Kidney epithelial cell (primary cell): ENCODE measurements at regions not wholly inside any gene's neighbourhood (a gene's known extent, or its start where the extent isn't known, plus 50 kb on each side); places are given as distances from the start of the nearest gene placed in this dataset.

Experiments
- DNase-seq: peaks from one replicate; pipeline ENCODE4 v3.0.0-alpha.2; 2010; ENCODE audit warnings: low read depth
- H3K27me3 ChIP-seq: 2 replicates; pipeline ENCODE4 v1.6.0; 2011; ENCODE audit warnings: low read length; ENCODE audit not compliant: control insufficient read depth, insufficient read depth
- H3K36me3 ChIP-seq: 2 replicates; pipeline ENCODE4 v1.5.1; 2011; ENCODE audit warnings: low read length; ENCODE audit not compliant: control insufficient read depth, insufficient read depth
- H3K4me3 ChIP-seq: 2 replicates; pipeline ENCODE4 v1.5.1; 2011; ENCODE audit warnings: low read depth, mild to moderate bottlenecking, control low read depth, low read length
- CTCF ChIP-seq: IDR thresholded peaks from 2 replicates; pipeline ENCODE4 v1.5.1; 2011; ENCODE audit warnings: mild to moderate bottlenecking, moderate library complexity, low read length, control low read depth, inconsistent platforms; ENCODE audit not compliant: insufficient read depth, poor library complexity, severe bottlenecking

- TF ChIP-seq CTCF = no peak
Observed at GRCh38 chr2:19609266-19609665, 250.8 kb upstream of the OSR1 start.

GRCh38 chr2:19607931-19608771 is 249.7 kb upstream of the OSR1 start:
- DNase-seq = peak; percentile 61
- H3K4me3 ChIP-seq = no peak overlapping the region
- TF ChIP-seq CTCF = no peak
- H3K27me3 ChIP-seq = no peaks in the 10 kb centered on the region
- H3K36me3 ChIP-seq = no peaks in the 10 kb centered on the region

More at GRCh38 chr2:19609266-19609665, 250.8 kb upstream of the OSR1 start:
- no peaks in the 10 kb centered on the region for H3K36me3 ChIP-seq
- H3K27me3 ChIP-seq = no peaks in the 10 kb centered on the region
- no peak overlapping the region for H3K4me3 ChIP-seq
- DNase-seq = no peak

GRCh38 chr2:19607400-19607799 is 249.0 kb upstream of the OSR1 start:
- Histone ChIP-seq H3K27me3 (no peaks in the 10 kb centered on the region), H3K36me3 (no peaks in the 10 kb centered on the region), H3K4me3 (no peak overlapping the region)
- TF ChIP-seq CTCF = no peak
- DNase-seq = no peak

- DNase-seq = no peak
- TF ChIP-seq CTCF = no peak
- Histone ChIP-seq H3K36me3 (no peaks in the 10 kb centered on the region), H3K27me3 (no peaks in the 10 kb centered on the region), H3K4me3 (no peak overlapping the region)
Observed at GRCh38 chr2:19600982-19601381, 242.6 kb upstream of the OSR1 start.

- Histone ChIP-seq H3K36me3 (no peaks in the 10 kb centered on the region), H3K4me3 (no peak overlapping the region), H3K27me3 (no peaks in the 10 kb centered on the region)
- DNase-seq = no peak
- no peak for TF ChIP-seq CTCF
Observed at GRCh38 chr2:19600506-19600905, 242.1 kb upstream of the OSR1 start.

GRCh38 chr2:19598971-19599370 is 240.5 kb upstream of the OSR1 start:
- no peaks in the 10 kb centered on the region for H3K27me3 ChIP-seq
- no peak for TF ChIP-seq CTCF
- H3K4me3 ChIP-seq = no peak overlapping the region
- no peaks in the 10 kb centered on the region for H3K36me3 ChIP-seq
- DNase-seq = no peak
